SK-N-MC (cell line): ENCODE measurements at regions not wholly inside any gene's neighbourhood (a gene's known extent, or its start where the extent isn't known, plus 50 kb on each side); places are given as distances from the start of the nearest gene placed in this dataset.

Experiments
- EZH2 ChIP-seq: fragments of 200-600 bp; sonication (generic); IDR thresholded peaks from one replicate; pipeline ENCODE4 v1.6.1; 2017; ENCODE audit warnings: antibody characterized with exemption
- POLR2AphosphoS5 ChIP-seq: IDR thresholded peaks from 2 replicates; pipeline ENCODE4 v1.6.1; 2012; ENCODE audit warnings: mild to moderate bottlenecking, low read depth, low read length, borderline replicate concordance

- TF ChIP-seq EZH2 (no peak), POLR2AphosphoS5 (no peak)
These were observed 70.3 kb upstream of the F3 start for GRCh38 chr1:94611681-94612475.
